HG03159 (cell line): ENCODE measurements at regions not wholly inside any gene's neighbourhood (a gene's known extent, or its start where the extent isn't known, plus 50 kb on each side); places are given as distances from the start of the nearest gene placed in this dataset.
A peak's percentile ranks its signal among the peaks of the same experiment; 100 is the strongest.

Source experiments
- ATAC-seq: cut with Tn5 transposase; IDR thresholded peaks from one replicate; pipeline ENCODE4 v1.9.1; 2021; ENCODE audit warnings: mild to moderate bottlenecking, moderate library complexity; ENCODE audit not compliant: unreplicated experiment

DNA sequence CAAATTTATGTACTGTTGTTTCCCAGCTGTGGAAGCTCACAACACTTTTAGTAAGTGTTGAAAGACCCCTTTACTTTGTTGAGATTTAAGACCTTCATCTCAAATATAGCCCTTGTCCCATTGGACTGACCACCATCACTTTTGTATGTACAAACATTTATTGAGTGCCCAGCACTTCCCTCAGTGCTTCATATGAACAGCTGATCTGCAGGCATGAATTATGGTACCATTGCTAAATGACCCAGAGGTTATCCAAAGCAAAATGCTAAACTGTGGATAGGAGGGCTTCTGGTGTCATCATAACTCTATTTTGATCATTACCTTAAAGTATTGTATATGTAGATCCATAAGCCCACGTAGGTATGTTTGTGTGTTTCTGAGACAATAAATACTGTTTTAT is 285.7 kb upstream of the RGS6 start:
- no peak for ATAC-seq

DNA sequence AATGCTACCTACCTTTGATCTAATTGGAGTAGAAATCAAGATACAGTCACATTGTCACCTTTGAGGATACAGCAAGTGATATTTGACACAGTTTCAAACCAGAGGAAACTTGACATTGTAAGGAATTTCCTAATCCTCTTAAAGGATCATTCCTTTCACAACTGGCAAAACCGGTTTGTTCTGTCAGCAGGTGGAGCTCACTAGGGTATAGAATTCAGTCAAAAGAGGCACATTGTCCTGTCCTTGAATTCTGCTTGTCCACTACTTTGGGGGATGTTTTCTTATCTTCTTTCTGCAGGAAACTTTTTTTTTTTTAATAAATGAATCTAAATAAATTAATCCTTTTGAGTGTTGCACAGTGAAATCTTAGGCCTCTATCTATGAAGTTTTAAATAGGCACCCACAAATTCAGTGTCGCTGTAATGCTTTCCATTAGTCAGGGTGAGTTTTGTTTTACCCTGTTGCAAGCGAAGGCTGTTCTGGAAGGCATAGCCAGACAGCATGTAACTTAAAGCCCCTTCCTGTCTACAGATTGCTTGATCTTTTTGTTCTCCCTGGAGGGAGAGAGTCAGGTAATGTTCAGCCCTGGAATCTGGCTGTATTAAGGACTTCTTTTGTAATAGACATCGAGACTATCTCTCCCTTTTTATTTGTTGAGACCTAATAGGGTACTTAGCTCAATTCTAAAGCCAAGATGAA is 285.0 kb upstream of the RGS6 start:
- no peak for ATAC-seq

DNA sequence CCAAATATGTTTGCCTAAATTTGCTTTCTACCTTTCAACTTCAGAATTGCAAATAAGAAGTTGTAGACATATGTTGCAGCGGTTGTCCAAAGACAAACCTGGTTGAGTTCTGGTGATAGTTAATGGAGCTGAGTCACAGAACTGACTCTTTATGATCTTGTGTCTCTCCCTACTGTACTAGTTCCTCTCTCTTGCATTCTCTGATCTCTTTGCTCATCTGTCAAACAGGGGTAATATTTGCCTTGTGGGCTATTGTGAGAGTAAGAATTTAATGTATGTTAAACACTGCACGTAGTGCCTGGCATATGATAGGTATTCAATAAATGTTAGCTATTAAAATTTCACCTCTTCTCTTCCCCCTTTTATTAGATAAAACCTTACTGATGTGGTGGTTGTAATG is 283.5 kb upstream of the RGS6 start:
- no peak for ATAC-seq

DNA sequence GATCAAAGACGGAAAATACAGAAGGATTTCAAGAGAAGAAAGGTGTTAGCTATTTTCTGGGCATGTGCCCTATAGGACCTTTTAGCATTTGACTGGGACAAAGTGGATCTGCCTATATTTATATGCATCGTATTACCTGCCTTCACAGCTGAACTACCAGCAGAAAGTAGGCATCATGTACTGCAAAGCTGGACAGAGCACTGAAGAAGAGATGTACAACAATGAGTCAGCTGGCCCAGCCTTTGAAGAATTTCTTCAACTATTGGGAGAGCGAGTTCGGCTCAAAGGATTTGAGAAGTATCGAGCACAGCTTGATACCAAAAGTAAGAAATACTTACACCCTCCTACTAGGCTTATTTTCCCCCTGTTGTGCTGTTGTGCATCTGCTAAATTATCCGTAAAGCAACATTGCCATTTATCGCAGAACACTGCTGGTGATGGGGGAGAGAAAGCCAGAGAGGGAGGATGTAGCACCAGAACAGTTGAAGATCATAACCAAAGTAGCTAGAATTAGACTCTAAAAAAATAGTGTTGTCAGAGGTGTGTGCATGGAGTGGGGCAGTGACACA is 282.0 kb upstream of the RGS6 start:
- ATAC-seq, result no peak

DNA sequence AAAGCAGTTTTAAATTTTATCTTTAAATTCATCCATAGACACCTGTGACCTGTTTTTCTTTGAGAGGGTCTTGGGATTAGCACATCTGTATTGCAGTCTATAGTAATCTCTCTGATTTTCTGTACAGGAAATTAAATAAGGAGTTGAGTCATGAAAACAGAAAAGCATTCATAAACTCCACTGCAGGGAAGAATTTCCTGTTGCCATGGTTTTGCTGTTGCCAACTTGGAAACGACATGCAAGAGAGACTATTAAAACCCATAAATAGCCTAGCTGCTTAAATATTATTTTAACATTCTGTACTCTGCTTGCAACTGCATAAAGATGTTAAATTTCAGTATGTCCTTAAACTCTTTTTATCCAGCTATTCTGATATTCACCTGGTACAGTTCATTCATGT is 281.0 kb upstream of the RGS6 start:
- no peak for ATAC-seq

DNA sequence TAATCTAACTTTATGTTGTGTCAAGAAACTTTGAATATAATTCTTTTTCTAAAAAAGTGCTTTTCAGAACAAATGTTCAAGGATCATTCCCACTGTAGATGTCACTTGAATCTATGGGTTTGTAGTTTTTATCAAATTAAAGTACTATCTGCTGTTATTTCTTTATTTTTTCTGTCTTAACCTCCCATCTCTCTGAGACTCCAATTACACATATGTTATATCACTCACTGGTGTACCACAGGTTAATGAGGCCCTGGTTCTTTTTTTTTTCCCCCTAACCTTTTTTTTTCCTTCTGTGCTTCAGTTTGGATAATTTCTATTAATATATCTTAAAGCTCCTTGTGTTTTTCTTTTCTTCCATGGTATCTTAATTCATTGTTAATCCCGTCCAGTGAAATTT is 279.9 kb upstream of the RGS6 start:
- no peak for ATAC-seq

DNA sequence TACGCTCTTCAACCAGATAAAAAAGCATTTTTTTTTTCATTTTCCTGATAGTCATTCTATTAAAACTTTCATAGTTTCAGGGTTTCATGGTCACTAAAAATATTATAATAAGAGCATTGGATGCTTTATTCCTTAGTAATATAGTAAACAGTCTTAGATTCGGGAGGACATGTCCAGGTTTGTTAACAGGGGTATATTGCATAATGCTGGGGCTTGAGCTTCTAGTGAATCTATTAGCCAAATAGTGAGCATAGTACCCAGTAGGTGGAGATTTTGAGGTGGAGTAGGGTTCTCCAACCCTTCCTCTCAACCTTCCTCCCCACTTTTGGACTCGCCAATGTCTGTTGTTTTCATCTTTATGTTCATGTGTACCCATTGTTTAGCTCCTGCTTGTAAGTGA is 277.4 kb upstream of the RGS6 start:
- ATAC-seq, result no peak

DNA sequence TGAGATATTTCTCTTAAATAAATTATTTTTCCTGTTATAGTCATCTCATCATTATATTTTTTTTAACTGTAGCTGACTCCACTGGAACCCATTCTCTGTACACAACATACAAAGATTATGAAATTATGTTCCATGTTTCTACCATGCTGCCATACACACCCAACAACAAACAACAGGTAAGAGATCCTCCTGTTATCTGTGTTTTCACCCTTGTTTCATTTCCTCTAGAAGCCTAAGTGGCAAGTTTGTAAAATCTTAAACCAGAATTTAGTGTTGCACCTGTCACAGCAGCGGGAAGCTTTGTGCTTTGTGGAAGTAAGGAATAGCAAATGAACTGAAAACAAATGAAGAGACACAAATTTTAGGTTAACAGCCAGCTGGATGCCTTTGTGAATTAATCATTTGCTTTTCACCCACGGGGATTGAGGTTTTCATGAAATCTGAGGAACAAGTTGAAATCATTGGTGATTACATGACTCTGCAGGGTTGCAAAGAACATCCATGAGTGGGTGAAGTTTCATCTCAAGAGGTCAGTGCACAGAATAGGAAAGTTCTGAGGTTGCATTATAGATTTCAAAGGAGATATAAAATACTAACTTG is 273.9 kb upstream of the RGS6 start:
- ATAC-seq, result no peak

DNA sequence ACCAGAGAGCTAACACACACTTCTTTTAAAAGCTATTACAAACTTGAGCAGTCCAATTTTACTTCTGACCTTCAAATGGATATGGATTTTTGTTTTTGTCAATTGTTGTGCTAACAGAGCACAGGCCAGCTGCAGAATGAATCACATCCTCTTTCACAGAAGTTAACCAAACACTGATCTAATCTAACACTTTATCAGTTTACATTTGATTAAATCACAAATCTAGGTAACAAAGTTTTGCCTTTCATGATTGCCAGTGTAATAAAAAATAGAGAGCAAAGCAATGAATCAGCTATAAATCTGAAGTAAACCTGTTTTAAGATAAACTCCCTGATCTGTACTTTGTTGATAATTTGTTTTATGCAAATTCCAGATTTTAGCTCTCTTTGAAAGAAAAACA is 273.1 kb upstream of the RGS6 start:
- ATAC-seq, result peak; percentile 53

DNA sequence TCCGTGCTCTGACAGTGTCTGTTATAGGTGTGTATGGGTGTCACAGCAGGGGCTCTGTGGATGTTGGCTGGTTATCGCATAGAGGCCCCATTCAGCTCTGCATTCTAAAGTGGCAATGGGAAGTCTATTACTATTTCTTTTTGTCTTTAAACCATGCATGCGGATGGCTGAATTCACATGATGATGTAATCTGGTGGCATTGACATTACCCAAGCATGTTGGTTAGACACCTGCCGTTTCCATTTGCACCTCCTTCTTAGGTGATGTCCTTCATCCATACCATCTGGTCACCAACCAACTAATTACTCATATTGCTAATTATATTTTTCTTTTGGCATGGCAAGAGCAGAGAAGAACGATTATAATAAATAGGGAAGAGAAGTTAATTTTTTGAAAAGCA is 270.8 kb upstream of the RGS6 start:
- no peak for ATAC-seq

DNA sequence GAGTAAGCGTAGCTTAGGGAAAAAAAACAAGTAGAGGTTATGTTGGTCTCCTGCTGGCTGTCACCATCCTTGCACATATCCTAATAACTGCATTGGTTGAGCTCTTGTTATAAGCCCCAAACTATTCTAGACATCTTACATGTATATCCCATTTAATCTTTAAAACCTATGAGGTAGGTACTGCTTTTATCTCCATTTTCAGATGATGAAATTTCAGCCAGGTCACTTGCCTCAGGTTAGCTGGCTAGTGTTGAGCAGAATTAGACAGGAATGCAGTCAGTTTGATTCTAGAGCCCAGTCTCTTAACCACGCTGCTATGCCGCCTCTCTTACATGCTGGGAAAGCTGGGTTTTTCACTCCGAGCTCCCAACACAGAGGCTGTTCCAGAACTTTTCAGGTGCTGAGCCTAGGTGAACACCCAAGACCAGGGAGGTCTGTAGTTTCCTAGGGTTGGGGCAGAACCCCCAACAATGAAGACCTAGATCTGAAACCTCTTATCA is 269.9 kb upstream of the RGS6 start:
- no peak for ATAC-seq

DNA sequence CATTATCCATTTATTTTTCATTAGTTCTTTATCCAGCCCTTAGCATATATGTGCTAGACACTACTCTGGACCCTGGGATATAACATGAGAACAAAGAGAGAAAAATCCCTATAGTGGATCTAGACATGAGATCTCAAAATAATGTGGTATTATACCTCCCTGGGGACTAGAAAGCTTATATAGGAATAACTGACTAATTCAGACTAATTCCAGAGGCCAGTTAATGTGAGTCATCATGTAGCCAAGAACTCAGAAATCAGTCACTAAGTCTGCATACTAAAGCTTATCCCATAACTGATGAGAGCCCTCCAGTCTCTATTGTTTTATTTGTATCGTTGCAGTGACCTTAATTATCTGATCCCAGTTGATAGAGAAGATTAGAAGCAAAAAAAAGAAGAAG is 267.1 kb upstream of the RGS6 start:
- no peak for ATAC-seq

DNA sequence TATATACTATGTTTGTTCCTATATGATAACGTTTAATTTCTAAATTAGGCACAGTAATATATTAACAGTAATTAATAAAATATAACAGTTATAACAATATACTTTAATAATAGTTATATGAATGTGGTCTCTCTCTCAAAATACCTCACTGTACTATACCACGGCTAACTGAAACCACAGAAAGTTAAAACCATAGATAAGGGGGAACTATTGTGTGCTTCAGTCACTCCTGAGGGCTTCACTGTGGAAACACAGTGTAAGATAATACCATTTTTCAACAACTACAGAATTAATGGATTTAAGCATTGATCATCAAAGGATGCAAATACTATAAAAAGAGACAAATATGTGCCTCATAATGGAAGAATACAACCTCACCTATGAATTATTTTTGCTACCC is 266.4 kb upstream of the RGS6 start:
- no peak for ATAC-seq

DNA sequence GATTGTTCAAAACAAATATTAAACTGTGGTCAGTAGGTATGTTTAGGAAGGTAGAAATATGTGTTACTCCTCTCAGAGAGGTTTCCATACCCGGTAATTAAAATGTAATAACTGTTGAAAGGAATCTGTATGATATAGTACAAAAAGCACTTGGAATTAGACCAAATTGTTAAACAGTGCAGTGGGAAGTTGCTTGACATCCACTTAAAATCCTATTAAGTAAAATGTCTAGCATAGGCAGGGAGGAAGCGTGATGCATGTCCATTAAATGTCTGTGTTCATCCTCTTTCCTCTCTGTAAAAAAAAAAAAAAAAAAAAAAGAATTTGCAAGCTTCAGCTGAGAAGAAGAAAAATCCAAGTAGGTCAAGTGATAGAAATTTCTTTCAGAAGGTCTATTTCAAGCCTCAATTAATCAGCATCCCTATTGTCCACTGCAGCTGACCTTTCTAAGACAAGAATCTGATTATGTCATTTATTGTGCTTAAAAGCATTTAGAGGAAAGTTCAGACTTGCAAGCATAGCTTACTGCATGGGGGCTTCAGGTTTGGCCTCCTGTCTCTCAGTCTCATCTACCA is 265.6 kb upstream of the RGS6 start:
- no peak for ATAC-seq

DNA sequence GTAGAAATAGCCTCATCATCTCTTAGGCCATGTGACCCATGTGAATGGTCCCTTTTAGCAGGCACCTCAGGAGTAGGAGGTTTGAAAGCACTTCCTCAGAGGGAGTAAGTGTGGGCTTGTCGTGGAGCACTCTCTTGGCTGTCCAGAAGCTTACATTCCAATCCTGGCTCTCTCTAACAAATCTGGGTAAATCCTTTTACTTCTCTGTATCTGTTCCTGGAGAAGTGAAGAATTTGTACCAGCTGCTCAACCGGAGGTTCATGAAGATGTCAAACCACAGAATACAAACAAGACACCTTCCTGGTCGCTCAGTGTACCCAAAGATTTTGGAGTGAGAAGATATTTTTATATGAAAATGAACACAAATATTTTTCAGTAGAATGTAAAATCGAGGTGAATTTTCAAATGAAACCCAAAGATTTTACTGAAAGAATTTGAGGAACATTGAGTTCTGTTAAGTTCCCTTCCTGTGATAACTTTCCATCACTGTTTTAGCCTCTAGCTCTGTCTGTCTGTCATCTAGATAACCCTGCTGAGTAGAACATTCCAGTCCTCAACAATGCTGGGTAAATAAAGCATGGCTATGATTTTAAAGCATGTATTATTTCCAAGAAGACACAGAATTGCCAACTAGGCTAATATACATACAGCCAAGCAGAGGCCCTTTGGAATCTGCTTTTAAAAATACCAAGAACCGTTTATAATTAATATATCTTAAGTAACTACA is 263.9 kb upstream of the RGS6 start:
- ATAC-seq, result no peak

DNA sequence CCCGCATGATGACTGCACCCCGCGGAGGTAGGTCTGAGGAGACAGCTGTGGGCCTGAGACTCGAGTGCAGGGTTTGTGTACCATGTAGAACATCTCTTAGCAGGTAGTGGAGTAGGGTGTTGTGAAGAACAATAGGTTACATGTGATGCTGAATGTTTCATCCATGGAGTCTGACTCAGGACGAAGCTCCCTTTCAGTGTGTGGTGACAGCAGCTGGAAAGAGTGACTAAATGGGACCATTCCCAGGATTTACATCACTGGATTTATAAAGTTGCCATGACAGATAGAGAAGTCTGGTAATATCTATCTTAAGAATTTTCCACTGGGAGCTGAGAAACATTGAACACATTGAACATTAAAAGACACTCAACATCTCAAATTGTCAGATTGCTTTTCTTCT is 259.6 kb upstream of the RGS6 start:
- no peak for ATAC-seq

DNA sequence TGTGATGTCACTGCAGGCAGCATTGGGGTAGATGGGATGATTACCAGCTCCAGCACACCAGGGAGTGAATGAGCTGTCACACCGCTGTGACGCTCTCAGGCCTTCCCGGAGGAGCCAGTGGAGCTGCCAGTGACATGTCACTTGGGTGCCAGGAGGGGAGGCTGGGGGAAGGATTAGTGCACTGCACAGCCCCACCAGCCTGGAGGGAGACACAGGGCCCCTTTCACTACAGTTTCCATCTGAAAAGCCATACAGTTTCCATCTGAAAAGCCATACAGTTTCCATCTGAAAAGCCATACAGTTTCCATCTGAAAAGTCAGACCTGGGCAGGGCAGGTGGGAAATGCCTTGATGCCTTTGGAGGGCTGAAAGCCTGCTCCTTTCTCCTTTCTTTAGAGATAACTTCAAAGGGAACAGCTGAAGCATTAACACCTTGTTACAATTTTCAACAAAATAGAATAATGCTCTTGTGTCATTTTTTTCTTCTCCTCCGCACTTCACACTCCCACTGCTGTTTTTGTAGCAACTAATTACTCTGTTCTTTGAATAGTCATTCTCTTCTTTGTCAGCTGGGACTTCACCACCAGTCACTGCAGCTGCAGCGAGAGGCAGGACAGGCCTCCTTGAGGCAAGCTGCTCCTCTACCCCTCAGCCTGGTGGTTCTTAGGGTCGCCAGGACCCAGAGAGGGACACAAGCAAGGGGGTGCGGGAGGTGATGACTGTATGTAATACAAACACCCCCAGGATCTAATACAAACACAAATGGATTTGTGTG is 256.9 kb upstream of the RGS6 start:
- no peak for ATAC-seq

DNA sequence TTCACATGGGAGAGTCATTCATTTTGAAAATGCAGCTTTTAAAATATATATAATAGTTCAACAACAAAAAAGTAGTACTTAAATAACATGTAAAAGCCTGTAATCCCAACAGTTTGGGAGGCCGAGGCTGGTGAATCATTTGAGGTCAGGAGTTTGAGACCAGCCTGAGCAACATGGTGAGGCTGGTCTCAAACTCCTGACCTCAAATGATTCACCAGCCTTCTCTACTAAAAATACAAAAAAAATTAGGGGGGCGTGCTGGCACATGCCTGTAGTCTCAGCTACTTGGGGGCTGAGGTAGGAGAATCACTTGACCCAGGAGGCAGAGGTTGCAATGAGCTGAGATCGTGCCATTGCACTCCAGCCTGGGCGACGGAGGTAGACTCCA is 256.3 kb upstream of the RGS6 start:
- no peak for ATAC-seq

DNA sequence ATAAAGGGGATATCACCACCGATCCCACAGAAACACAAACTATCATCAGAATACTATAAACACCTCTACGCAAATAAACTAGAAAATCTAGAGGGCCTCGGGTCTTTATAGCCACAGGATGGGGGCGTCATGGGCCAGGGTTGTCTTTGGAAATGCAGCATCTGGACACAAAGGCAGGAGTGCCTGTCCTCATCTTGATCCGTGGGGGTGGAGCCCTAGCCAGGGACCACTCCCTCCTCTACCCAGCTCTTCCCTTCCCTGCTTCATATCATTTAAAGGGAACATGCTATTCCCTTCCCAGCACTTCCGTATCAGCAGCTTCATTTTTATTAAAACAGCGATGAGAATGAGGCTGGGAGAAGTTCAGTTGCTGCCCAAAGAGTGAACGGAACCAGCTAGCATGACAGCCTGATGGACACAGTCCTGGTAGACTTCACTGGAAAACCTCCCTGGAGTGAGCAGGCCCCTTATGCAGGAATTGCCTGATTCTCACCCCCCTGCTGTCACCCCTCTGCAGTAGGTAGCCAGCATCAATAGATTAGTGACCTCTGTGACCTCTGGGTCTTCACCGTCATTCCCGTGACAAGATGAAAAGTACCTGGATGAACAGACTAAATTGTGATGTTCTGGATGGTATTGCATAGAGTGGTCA is 251.4 kb upstream of the RGS6 start:
- ATAC-seq, result no peak

DNA sequence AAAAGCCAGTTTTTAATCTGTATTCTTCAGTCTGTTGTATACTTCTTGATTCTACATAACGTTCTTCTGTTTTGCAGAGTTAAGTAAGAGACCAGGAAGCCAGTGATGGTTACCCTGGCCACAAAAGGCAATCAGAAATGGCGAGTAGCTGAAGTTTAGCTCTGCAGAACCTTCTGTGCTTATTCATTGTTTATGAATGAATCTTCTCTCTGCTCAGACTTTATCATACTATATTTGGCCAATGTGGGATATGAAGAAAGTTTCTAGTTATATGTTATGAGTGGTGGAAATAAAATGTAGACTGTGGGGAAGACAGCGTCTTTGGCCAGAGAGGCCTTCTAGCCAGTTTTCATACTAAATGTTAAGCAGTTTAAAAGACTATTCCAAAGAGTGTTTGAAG is 249.9 kb upstream of the RGS6 start:
- no peak for ATAC-seq
